ENCODE measurements at regions not wholly inside any gene's neighbourhood (a gene's known extent, or its start where the extent isn't known, plus 50 kb on each side); places are given as distances from the start of the nearest gene placed in this dataset.
"Not testable (repeated sequence)": the region's sequence is repeated elsewhere in the genome, so short reads cannot be mapped to it uniquely, and the experiment has no call there.

DNA sequence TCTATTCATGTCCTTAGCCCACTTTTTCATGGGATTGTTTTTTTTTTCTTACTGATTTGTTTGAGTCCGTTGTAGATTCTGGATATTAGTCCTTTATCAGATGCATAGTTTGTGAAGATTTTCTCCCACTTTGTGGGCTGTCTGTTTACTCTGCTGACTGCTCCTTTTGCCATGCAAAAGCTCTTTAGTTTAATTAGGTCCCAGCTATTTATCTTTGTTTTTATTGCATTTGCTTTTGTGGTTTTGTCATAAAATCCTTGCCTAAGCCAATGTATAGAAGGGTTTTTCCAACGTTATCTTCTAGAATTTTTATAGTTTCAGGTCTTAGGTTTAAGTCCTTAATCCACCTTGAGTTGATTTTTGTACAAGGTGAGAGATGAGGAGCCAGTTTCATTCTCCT, 358.9 kb downstream of the ADAMTS20 start:
- DNase-seq (ENCODE audit: extremely low spot score); H3K4me3 ChIP-seq (ENCODE audit: low read depth, low read length); H3K4me1 ChIP-seq (ENCODE audit: insufficient read depth); H3K27ac ChIP-seq (ENCODE audit: low read depth); H3K36me3 ChIP-seq (ENCODE audit: insufficient read depth): not testable (repeated sequence)
- WGBS: 35% methylated on average over 2 of the region's 2 CpGs

DNA sequence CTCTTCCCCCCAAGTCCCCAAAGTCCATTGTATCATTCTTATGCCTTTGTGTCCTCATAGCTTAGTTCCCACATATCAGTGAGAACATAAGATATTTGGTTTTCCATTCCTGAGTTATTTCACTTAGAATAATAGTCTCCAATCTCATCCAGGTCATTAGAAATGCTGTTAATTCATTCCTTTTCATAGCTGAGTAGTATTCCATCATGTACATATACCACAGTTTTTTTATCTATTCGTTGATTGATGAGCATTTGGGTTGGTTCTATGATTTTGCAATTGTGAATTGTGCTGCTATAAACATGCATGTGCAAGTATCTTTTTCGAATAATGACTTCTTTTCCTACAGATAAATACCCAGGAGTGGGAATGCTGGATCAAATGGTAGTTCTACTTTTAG, 359.6 kb downstream of the ADAMTS20 start:
- not testable (repeated sequence) for H3K27ac ChIP-seq (ENCODE audit: low read depth); H3K4me3 ChIP-seq (ENCODE audit: low read depth, low read length); H3K4me1 ChIP-seq (ENCODE audit: insufficient read depth); H3K36me3 ChIP-seq (ENCODE audit: insufficient read depth); DNase-seq (ENCODE audit: extremely low spot score)
- WGBS: 91% methylated on average over 2 of the region's 2 CpGs

DNA sequence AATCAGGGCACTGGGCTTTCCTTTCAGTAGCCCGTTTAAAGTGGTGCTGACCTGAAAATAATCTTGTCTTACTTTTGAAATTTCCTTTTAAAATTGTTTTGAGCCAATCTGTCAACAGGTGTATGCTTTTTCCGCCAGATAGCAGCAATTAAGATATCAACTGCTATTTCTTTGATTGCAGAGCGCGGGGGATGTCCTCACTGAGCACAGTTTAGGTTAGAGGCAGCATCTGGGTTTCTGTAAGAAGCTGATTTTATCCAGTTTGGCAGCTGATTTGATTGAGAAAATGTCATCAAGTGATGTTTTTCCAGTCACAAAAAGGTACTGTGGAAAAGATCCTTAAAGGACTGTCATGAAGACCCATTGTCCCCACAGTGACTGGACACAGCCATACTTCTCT, 371.8 kb downstream of the ADAMTS20 start:
- H3K27ac ChIP-seq (ENCODE audit: low read depth): no peak overlapping the region
- H3K4me1 ChIP-seq (ENCODE audit: insufficient read depth): peaks cover 1% of the 10 kb centered on the region
- no peak for DNase-seq (ENCODE audit: extremely low spot score)
- H3K4me3 ChIP-seq (ENCODE audit: low read depth, low read length): no peak overlapping the region
- H3K36me3 ChIP-seq (ENCODE audit: insufficient read depth): no peaks in the 10 kb centered on the region
- 75% methylated on average over 4 of the region's 4 CpGs for WGBS

DNA sequence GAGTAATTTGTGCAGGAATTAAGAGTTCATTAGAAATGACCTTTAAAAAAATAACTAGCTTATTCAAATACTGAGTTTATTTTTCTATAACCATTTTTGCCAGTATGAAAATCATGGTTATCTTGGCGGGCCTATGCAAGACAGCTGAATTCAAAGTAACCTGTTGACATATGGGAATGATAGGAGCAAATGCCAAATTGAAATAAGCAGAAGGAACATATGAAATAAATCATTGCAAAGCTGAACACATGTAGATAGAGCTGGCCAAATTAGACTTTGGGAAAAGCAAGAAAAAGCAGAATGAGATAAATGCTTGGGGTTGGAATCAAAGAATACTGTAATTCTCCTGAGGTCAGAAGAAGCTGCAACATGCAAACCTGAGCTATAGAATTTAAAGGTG, 372.5 kb downstream of the ADAMTS20 start:
- Histone ChIP-seq H3K36me3 (ENCODE audit: insufficient read depth) (no peaks in the 10 kb centered on the region), H3K4me3 (ENCODE audit: low read depth, low read length) (no peak overlapping the region), H3K27ac (ENCODE audit: low read depth) (no peak overlapping the region), H3K4me1 (ENCODE audit: insufficient read depth) (peaks cover 1% of the 10 kb centered on the region)
- 30% methylated on average over 1 of the region's 1 CpG for WGBS
- DNase-seq (ENCODE audit: extremely low spot score): no peak

DNA sequence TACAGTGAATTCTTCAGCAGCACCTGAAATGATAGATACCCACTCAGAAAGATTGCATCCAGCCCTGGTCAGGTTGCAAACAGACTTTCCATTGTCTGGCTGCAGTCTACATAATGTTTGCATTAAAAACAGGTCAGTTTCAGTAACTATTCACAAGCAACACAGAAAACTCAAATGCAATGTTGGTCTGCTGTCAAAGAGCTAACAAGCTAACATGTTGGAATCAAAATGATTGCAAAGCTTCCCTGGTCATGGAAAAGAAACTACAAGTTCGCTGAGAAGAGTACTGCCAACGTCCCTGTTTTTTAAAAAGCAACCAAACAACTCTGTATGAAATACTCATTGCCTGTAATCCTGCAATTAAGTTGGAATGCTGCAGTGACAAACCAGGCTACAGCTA, 374.7 kb downstream of the ADAMTS20 start:
- WGBS: 88% methylated on average over 2 of the region's 2 CpGs
- H3K4me1 ChIP-seq (ENCODE audit: insufficient read depth): peaks cover 1% of the 10 kb centered on the region
- H3K36me3 ChIP-seq (ENCODE audit: insufficient read depth): no peaks in the 10 kb centered on the region
- no peak for DNase-seq (ENCODE audit: extremely low spot score)
- no peak overlapping the region for H3K4me3 ChIP-seq (ENCODE audit: low read depth, low read length)
- H3K27ac ChIP-seq (ENCODE audit: low read depth): no peak overlapping the region

DNA sequence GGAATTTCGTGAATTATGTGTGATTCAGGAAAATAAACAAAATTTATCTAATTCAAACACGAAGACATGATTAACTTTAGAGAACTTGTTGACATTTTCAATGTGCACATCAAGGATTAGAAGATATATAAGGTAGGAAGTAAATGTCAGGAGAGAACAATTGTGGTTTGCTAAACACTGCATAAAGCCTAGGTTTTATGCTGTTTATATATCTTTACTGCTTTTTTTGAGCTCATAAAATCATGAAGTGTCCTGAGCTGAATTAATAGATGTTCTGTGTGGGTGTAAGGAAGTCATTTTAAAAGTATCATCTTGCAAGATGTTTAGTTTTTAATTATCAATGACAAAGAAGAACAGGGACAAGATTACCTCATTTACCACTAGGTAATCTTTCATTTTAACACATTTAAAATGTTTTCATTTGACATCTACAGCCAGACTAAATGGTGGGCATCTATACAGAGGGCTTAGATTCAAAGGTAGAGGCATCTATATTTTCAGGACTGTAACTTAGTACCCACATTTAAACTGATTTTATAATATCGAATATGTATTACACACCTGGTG, 382.8 kb downstream of the ADAMTS20 start:
- no peak overlapping the region for H3K4me3 ChIP-seq (ENCODE audit: low read depth, low read length)
- no peaks in the 10 kb centered on the region for H3K4me1 ChIP-seq (ENCODE audit: insufficient read depth)
- 41% methylated on average over 3 of the region's 3 CpGs for WGBS
- H3K27ac ChIP-seq (ENCODE audit: low read depth): no peak overlapping the region
- DNase-seq (ENCODE audit: extremely low spot score): no peak
- no peaks in the 10 kb centered on the region for H3K36me3 ChIP-seq (ENCODE audit: insufficient read depth)

DNA sequence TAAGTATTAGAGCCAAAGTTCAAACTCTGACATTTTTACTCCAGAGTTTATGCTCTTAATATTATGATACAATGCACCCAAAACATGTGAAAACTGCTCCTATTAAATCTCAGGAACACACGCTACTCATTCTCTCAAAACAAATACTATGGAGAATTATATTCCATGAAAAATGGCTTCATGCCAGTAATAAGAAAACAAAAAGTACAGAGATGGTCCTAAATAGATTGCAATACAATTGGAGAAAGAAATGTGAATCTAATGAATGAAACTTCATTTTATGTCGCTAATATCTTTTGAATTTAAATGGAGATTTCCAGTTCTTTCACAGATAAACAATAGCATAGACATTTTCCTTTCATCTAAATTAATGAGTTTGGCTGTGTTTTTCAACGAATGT, 384.3 kb downstream of the ADAMTS20 start:
- no peak overlapping the region for H3K27ac ChIP-seq (ENCODE audit: low read depth)
- no peaks in the 10 kb centered on the region for H3K36me3 ChIP-seq (ENCODE audit: insufficient read depth)
- DNase-seq (ENCODE audit: extremely low spot score): no peak
- H3K4me3 ChIP-seq (ENCODE audit: low read depth, low read length): no peak overlapping the region
- H3K4me1 ChIP-seq (ENCODE audit: insufficient read depth): no peaks in the 10 kb centered on the region
- WGBS: 78% methylated on average over 3 of the region's 3 CpGs

DNA sequence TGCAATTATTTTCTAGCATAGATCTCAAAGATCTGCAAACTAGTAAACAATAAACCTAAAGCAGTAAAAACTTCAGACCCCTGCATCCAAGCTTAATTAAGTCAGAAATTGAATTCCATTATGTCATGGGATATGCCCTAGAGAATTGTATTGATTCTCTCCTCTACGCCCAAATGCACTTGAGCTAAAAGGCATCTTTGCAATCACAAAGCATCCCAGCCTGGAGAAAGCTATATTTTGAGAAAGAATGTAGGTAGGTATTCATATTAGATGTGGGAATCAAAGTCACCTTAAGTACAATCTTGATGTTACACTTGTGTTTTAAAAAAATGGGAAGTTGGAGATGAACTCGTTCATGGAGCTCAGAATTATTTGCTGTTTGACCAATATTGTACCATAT, 386.7 kb downstream of the ADAMTS20 start:
- no peak for DNase-seq (ENCODE audit: extremely low spot score)
- H3K4me3 ChIP-seq (ENCODE audit: low read depth, low read length): no peak overlapping the region
- no peaks in the 10 kb centered on the region for H3K36me3 ChIP-seq (ENCODE audit: insufficient read depth)
- 92% methylated on average over 2 of the region's 2 CpGs for WGBS
- no peaks in the 10 kb centered on the region for H3K4me1 ChIP-seq (ENCODE audit: insufficient read depth)
- no peak overlapping the region for H3K27ac ChIP-seq (ENCODE audit: low read depth)

DNA sequence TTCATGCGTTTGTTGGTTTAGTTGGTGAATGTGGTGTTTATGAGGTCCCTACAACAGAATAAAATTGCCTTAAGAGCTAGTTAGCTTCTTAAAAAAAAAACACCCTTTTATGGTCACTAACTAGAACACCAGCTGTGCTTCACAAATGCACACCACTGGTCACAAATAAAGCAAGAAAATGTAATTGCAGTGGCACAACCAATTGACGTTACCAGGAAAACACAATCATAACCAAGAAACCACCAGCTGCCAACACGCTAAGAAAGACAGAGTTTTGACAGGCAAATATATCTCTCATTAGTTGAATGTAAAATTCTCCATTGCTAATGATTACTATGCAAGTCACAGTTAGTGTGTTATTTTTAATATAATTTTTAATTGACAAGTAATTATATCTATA, 389.9 kb downstream of the ADAMTS20 start:
- 90% methylated on average over 3 of the region's 3 CpGs for WGBS
- no peak overlapping the region for H3K4me3 ChIP-seq (ENCODE audit: low read depth, low read length)

DNA sequence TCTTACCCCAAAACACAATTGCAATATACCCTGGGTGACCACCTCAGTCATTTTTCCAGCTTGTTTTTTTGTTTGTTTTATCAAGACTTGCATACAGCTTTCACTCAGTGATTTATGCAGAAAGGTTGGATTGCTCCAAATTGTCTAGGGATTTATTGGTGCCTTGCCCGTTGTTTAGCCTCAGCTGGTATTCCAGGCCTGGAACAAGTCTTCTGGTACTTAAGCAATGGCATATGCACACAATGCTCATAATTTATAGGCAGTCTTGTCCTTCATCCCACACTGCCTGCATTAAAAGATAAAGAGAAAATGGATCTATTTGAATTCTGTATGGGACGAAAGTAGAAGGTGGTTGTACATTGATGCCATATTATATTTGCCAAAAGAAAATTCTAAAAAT, 392.5 kb downstream of the ADAMTS20 start:
- Histone ChIP-seq H3K36me3 (ENCODE audit: insufficient read depth) (no peaks in the 10 kb centered on the region), H3K4me3 (ENCODE audit: low read depth, low read length) (no peak overlapping the region), H3K4me1 (ENCODE audit: insufficient read depth) (no peaks in the 10 kb centered on the region), H3K27ac (ENCODE audit: low read depth) (no peak overlapping the region)
- no peak for DNase-seq (ENCODE audit: extremely low spot score)
- 68% methylated on average over 2 of the region's 2 CpGs for WGBS

More for the DNA sequence above, 389.9 kb downstream of the ADAMTS20 start:
- no peak for DNase-seq (ENCODE audit: extremely low spot score)
- no peaks in the 10 kb centered on the region for H3K4me1 ChIP-seq (ENCODE audit: insufficient read depth)
- no peak overlapping the region for H3K27ac ChIP-seq (ENCODE audit: low read depth)
- no peaks in the 10 kb centered on the region for H3K36me3 ChIP-seq (ENCODE audit: insufficient read depth)

DNA sequence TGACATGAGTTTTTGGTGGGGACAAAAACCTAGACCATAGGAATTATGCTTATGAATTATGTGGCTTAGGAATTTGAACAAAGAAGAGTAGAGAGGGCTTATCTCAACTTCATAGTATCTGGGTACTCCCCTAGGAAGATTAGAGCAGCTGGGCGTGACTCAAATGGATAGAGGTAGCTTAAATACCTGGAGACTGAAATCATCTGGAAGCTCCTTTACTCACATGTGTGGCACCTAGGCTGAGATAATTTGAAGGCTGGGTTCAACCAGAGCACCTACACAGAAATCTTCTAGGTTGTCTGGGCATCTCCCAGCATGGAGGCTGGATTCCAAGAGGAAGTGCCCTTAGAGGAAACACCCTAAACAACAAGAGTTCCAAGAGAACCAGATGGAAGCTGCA, 393.9 kb downstream of the ADAMTS20 start:
- H3K4me1 ChIP-seq (ENCODE audit: insufficient read depth): no peaks in the 10 kb centered on the region
- WGBS: 97% methylated on average over 1 of the region's 1 CpG
- H3K27ac ChIP-seq (ENCODE audit: low read depth): no peak overlapping the region
- no peak for DNase-seq (ENCODE audit: extremely low spot score)
- H3K4me3 ChIP-seq (ENCODE audit: low read depth, low read length): no peak overlapping the region
- no peaks in the 10 kb centered on the region for H3K36me3 ChIP-seq (ENCODE audit: insufficient read depth)

DNA sequence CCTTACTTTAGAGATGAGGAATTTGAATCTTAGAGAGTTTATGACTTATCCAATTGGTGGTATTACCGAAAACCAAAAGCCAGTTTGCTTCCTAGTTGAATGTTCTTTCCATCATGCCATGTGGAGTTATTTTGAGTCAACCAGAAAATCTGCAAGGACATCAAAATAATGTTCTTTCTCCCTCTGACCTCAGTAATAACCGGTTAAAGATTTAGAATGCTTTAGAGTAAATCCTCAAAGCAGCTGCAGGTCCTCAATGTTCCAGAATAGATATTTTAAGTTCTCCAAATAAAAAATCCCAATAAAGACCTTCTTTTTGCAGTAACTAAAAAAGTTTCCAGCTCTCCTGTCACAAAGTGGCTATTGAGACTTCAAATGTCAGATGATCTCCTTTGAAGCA, 396.6 kb downstream of the ADAMTS20 start:
- no peaks in the 10 kb centered on the region for H3K36me3 ChIP-seq (ENCODE audit: insufficient read depth)
- no peak overlapping the region for H3K27ac ChIP-seq (ENCODE audit: low read depth)
- WGBS: 46% methylated on average over 2 of the region's 2 CpGs
- H3K4me1 ChIP-seq (ENCODE audit: insufficient read depth): no peaks in the 10 kb centered on the region
- no peak for DNase-seq (ENCODE audit: extremely low spot score)
- no peak overlapping the region for H3K4me3 ChIP-seq (ENCODE audit: low read depth, low read length)

DNA sequence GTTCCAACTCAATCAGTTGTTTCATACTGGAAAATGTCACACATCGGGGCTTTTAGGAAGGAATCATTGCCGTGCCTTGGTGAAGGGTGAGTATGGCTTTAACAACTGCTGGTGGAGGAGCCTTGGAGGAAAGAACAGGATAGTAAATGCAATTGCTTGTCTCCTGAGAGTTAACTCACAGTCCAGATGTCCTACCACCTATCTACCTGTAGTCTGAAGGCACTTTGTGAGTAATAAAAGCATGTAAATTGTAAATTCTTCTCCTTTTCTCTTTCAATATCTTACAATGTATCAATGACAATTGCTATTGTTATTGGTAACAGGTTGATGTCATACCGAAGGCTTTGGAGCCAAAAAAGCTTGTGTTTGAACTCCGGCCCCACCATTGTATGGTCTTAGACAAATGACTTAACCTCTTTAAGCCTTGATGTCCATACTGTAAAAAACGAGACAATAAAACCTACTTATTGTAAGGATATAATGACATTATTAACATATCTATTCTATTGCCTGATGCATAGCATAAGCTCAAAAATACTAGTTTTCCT, 397.4 kb downstream of the ADAMTS20 start:
- Histone ChIP-seq H3K4me3 (ENCODE audit: low read depth, low read length) (no peak overlapping the region), H3K4me1 (ENCODE audit: insufficient read depth) (no peaks in the 10 kb centered on the region), H3K36me3 (ENCODE audit: insufficient read depth) (no peaks in the 10 kb centered on the region), H3K27ac (ENCODE audit: low read depth) (no peak overlapping the region)
- 84% methylated on average over 5 of the region's 5 CpGs for WGBS
- no peak for DNase-seq (ENCODE audit: extremely low spot score)

DNA sequence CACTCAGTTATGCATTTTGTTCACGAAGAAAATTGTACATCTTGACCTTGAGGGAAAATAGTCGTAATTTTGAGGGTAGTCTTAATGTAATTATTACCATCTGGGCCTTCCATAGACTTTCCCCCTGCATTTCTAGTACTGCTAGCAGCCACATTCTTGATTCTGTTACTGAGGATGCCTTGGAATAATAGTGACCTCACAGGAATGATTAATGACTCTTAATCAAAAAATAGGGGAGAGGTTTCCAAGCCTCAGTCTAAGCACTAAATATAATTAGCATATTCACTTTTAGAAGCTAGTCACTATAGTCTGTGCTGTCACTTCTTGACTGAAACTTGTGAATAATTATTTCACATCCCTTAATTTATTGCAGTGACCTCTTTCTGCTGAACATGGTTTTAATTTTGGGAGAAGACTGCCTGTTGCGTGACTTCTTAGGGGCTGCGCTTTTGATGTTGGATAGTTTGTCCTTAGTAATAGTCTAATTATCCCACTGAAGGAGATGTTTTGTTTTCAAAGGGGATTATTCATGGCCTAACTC, 400.5 kb downstream of the ADAMTS20 start:
- 60% methylated on average over 4 of the region's 4 CpGs for WGBS
- DNase-seq (ENCODE audit: extremely low spot score): no peak
- H3K36me3 ChIP-seq (ENCODE audit: insufficient read depth): no peaks in the 10 kb centered on the region
- H3K4me1 ChIP-seq (ENCODE audit: insufficient read depth): no peaks in the 10 kb centered on the region
- H3K27ac ChIP-seq (ENCODE audit: low read depth): no peak overlapping the region
- H3K4me3 ChIP-seq (ENCODE audit: low read depth, low read length): no peak overlapping the region

DNA sequence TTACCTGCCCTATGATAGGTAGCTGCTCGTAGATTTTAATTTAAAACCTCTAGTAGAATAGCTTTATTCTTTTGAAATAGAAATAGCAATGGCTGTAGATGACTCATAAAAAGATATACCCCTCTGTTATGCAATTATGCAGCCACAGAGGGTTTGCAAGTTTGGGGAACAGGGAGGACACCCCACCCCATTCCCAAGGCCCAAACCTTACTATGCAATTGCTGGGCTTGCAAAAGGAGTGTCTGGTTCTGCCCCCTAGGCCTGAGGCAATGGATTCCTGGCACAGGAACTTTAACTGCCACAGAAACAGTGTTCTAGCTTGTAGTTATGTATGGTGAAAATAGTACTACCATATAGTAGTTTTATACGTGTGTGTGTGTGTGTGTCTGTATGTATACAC, 403.3 kb downstream of the ADAMTS20 start:
- Histone ChIP-seq H3K36me3 (ENCODE audit: insufficient read depth) (no peaks in the 10 kb centered on the region), H3K27ac (ENCODE audit: low read depth) (no peak overlapping the region), H3K4me1 (ENCODE audit: insufficient read depth) (no peaks in the 10 kb centered on the region), H3K4me3 (ENCODE audit: low read depth, low read length) (no peak overlapping the region)
- WGBS: 63% methylated on average over 2 of the region's 2 CpGs
- DNase-seq (ENCODE audit: extremely low spot score): no peak
